Gastroesophageal sphincter (tissue), 3 donors: ENCODE measurements at regions not wholly inside any gene's neighbourhood (a gene's known extent, or its start where the extent isn't known, plus 50 kb on each side); places are given as distances from the start of the nearest gene placed in this dataset.

Experiments used
- CTCF ChIP-seq, 4 experiments: fragments of 200-600 bp in 2 of 4; fragments of 450-650 bp in 2 of 4; sonication (generic) in 1 of 4; IDR thresholded peaks; one replicate each; pipeline ENCODE4 v1.5.1; 2017 to 2019; ENCODE audit warnings: antibody characterized with exemption in 4 of 4, mild to moderate bottlenecking in 2 of 4, moderate library complexity in 2 of 4
- POLR2A ChIP-seq, 2 donors: fragments of 450-650 bp; IDR thresholded peaks; one replicate each; pipeline ENCODE4 v1.6.1; 2017; ENCODE audit warnings: antibody characterized with exemption in 2 of 2, mild to moderate bottlenecking in 2 of 2, moderate library complexity in 1 of 2
- POLR2AphosphoS5 ChIP-seq: sonication (generic); formaldehyde crosslinking; IDR thresholded peaks from one replicate; pipeline ENCODE4 v1.6.1; 2017; ENCODE audit warnings: antibody characterized with exemption

DNA sequence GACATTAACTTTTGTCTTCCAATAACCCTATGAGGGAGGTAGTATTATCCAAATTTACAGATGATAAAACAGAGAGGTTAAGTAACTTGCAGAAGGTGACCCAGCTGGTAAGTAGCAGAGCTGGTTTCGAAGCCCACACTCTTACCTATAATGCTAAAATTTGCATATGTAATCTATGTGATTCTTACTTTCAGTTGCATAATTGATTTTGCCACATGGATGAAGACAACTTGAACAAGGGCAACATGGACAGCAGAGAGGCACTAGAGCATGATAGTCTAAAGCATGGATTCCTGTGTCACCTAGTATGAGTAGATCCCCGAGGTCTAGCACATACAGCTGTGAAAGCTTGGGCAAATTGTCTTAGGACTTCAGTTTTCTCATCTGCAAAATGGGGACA, 117.6 kb upstream of the DTNBP1 start:
- TF ChIP-seq POLR2A (IDR thresholded peaks at IDR 0.05), result no peak
- TF ChIP-seq CTCF (IDR thresholded peaks at IDR 0.05), result no peak
- no peak for TF ChIP-seq POLR2AphosphoS5
